Keratinocyte (primary cell): ENCODE measurements at regions not wholly inside any gene's neighbourhood (a gene's known extent, or its start where the extent isn't known, plus 50 kb on each side); places are given as distances from the start of the nearest gene placed in this dataset.
"Not testable (repeated sequence)": the region's sequence is repeated elsewhere in the genome, so short reads cannot be mapped to it uniquely, and the experiment has no call there.

Experiments
- EZH2 ChIP-seq: IDR thresholded peaks from one replicate; pipeline ENCODE4 v1.6.1; 2012; ENCODE audit warnings: inconsistent platforms, mild to moderate bottlenecking, low read length, moderate library complexity
- TF ChIP-seq, protein P1 (sequence below), 3 experiments: IDR thresholded peaks in 1 of 3; conservative IDR thresholded peaks in 1 of 3; optimal IDR thresholded peaks in 1 of 3; 2 replicates in 2 of 3; 3 replicates in 1 of 3; pipeline versions ENCODE3 to v1.5.1; 2011; ENCODE audit warnings: low read length in 3 of 3, mild to moderate bottlenecking in 3 of 3, moderate library complexity in 2 of 3, control low read depth in 1 of 3, inconsistent platforms in 1 of 3; ENCODE audit not compliant: insufficient read depth in 2 of 3; ENCODE audit errors: extremely low read depth in 1 of 3

- TF ChIP-seq, protein P1, sequence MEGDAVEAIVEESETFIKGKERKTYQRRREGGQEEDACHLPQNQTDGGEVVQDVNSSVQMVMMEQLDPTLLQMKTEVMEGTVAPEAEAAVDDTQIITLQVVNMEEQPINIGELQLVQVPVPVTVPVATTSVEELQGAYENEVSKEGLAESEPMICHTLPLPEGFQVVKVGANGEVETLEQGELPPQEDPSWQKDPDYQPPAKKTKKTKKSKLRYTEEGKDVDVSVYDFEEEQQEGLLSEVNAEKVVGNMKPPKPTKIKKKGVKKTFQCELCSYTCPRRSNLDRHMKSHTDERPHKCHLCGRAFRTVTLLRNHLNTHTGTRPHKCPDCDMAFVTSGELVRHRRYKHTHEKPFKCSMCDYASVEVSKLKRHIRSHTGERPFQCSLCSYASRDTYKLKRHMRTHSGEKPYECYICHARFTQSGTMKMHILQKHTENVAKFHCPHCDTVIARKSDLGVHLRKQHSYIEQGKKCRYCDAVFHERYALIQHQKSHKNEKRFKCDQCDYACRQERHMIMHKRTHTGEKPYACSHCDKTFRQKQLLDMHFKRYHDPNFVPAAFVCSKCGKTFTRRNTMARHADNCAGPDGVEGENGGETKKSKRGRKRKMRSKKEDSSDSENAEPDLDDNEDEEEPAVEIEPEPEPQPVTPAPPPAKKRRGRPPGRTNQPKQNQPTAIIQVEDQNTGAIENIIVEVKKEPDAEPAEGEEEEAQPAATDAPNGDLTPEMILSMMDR (optimal IDR thresholded peaks at IDR 0.05 in 1 of 3, IDR thresholded peaks at IDR 0.05 in 1 of 3, conservative IDR thresholded peaks at IDR 0.05 in 1 of 3; ENCODE audit: extremely low read depth in 1 of 3, insufficient read depth in 2 of 3, low read length in 3 of 3), result not testable (repeated sequence)
- TF ChIP-seq EZH2, result not testable (repeated sequence)
These were observed 102.5 kb upstream of the ZEB2 start for GRCh38 chr2:144622373-144622772.
